Stimulated activated CD8-positive, alpha-beta memory T cell treated with anti-CD3 and anti-CD28 coated beads, Interleukin-12 subunit alpha, Interleukin-12 subunit beta, amount 100 ng/mL, for 24 hours (primary cell): ENCODE measurements at regions not wholly inside any gene's neighbourhood (a gene's known extent, or its start where the extent isn't known, plus 50 kb on each side); places are given as distances from the start of the nearest gene placed in this dataset.

Source experiments
- DNase-seq: peaks from one replicate; pipeline ENCODE4 v3.0.0-alpha.2; 2020; ENCODE audit errors: extremely low read depth

DNA sequence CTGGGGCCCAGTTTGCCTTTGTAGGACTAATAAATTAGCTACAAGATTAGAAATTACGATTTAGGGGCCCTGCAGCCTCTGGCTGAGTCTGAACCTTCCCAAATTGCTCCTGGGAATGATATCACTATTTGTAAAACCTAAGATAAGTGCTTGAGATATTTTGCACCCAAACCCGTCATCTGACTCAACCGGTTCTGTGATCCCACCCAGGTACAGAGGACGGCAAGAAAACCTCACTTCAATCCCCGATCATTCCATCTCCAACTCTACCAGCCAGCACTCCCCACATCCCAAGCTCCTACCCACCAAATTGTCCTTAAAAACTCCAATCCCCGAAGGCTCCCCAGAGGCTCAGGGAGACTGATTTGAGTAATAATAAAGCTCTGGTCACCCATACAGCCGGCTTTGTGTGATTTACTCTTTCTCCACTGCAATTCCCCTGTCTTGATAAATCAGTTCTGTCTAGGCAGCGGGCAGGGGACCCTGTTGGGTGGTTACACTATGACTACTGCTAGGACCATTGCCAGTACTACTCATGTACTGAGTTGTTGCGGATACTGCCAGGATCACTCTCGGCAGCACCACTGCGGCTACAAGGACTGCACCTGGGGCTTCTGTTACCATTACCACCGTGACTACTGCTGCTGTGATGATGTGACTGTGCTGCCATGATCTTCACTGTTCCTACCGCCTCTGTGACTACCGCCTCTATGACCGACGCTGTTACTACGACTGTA lies 73.1 kb downstream of the IRF8 start:
- DNase-seq = no peak

DNA sequence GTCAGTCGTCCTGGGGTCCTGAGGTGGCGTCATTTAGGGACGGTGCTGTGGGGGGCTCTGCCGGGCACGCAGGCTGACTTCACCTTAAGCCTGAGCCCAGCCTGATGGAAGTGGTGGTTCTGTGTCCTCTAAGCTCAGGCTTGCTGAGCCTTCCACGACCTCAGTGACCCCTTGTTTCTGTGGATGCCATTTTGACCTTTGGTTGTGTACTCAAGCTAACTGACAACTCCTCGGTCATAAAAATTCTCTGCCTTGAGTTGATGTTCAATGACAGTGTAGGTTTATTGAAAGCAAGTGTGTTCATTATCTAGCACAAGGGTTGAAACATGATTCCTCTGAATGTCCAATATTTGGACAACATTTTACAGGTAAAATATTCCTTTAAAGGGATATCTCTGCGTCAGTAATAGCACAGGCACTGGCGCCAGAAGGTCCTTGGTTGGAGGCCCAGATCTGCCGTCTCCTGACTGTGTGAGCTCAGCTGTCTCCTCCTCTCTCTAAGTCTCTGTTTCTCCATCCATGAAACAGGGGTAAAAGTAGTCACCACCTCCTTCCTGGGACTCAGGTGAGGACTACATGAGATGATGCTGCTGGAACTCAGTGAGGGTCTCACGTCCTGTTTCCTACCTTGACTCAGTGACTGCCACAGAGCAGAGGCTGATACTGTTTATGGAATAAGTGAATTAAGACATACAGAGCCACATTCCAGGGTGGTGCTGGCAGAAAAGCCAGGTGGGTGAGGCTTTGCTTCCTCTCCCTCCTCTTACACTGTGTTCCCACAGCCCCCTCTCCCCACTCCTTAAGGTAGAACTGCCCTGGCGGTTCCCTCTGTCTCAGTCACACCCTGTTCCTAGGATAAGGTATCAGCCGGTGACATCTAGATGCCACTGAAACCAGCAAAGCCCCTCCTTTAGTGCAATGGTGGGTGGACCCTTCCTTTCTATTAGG lies 75.7 kb downstream of the IRF8 start:
- no peak for DNase-seq

DNA sequence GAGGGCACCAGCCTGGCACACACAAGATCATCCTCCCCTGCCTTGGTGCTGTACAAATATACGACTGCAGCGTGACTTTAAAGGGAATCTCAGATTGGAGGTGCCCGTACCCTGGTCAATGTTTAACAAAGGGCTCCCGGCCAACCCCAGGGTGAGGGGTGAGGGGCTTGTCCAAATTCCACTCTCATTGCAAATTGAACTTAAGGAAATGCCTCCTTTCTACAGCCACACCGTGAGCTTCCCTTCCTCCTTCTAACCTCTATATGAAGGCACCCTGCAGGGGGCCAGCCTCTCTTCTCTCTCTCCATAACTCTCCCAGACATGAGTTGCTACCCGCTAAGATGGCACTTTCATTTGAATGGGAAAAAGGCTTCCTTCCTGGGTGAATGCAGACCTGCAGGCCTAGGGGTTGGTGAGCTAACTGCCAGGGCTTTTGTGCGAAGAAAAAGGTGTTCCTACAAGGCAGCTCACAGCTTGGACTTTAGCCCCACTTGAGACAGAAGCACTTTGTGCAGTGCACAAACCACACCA lies 76.6 kb downstream of the IRF8 start:
- DNase-seq = no peak

DNA sequence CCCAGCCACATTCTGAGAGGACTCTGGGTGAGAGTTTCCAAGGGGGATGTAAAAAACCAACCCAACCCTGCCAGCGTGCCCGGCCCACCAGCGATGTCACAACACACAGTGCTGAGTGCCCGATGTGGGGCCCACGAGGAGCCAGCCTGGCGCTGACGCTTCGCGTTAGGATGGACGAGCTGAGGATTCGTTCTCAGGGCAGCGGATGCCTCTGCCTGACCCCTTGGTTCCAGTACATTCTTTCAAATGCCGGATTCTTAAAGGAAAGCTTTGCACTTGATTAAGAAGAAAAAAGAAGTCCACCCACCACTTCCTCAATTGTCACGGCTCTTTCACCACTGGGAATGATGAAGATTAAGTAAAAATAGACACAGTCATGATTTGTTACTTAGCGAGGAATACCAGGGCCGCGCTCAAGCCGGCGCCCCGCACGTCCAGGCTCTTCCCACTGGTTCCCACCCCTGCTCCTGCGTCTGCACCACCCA lies 79.4 kb downstream of the IRF8 start:
- no peak for DNase-seq

DNA sequence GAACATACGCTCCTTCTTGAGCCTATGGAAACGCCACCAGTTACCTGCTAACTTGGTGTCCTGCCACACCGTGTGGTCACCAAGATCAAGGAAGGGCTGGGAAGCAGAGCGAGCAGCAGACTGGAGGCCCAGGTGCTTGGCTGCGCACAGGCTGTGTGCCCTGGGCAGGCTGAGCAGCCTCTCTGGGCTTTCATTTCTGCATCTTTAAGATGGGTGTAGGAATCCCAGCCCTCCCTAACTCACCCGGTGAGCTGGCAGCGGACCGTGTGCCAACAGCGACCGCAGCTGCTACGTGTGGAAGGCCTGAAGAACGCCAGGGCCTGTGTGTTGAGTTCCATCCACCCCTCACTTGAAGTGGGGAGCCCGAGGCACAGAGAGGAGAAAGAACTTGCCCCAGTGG lies 80.0 kb downstream of the IRF8 start:
- no peak for DNase-seq

DNA sequence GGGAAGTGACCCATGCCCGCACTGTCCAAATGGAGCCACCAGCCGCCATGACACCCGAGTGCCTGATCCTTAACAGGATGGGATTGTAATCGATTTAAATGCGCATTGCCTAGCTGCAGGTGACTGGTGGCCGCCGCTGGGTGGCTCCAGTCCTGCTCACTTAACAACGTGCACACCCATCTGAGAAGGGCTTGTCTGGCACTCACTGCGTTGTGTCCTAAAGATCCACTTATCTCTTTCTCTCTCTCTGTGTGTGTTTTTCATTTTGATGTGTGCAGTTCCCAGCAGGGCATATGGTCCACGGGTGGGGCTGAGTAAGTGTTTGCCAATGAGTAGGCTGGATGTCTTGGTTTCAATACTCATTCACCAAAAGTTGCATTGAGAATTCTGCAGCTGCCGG lies 80.6 kb downstream of the IRF8 start:
- no peak for DNase-seq

DNA sequence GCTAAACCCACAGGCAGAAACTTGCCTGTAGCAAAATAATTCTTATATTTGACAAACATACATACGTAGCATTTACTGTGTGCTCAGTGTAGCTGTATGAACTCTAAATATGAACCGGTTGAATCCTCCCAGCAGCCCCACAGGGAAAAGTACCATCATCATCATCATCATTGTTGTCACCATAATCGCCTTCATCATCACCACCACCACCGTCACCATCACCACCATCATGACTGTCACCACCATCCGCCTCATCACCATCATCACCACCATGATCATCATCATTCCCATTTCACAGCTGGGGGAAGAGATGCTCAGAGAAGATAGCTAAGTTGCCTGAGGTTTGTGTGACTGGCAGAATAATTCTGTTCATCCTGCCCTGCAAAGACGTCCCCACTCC lies 81.7 kb downstream of the IRF8 start:
- DNase-seq = no peak

DNA sequence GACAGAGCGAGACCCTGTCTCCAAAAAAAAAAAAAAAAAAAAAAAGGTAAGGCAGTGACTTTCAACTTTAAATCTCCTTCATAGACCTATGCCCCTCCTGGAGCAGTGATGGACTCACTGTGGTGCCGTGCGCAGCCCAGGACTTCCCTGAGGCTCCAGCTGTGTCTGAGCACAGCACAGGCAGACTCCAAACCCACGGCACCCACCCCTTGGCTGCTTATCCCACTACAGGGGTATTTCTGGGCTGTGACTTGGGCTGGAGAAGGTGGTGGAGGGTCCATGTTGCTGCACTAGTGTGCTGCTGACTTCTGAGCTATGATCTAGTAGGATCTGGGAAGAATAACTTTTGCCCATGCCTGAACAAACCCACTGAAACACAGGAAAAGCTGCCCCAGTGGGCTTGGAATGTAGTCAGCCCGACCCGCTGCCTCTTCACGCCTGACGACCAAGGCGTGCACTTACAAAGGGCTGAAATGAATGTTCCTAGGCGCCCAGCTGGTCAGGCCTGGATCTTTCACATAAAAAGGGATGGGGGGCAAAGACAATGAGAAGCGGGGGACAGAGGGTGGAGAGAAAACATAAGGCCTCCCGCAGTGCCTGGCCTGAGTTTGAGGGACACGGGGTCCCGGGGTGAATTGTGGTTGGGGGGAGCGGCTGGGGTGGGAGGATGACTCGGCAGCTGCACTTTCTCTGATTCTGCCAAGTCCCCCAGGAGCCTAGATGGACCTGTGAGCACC lies 83.0 kb downstream of the IRF8 start:
- DNase-seq = no peak

DNA sequence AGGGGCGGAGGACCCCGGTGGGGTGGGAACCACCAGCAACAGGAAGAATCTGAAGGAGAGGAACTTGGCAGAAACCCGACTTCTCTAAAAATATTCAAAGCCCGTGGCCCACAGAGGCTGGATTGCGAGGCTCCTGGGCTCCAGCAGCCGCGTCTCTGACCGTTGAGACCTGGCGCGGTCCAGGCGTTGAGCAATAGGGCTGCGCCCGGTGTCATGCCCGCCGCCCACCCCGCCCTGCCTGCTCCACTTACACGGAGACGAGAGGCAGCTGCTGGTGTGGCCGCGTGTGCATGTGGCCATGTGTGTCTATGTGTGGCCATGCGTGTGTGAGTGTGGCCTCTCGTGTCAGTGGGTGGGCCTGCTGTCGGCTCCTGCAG lies 83.6 kb downstream of the IRF8 start:
- DNase-seq = no peak

DNA sequence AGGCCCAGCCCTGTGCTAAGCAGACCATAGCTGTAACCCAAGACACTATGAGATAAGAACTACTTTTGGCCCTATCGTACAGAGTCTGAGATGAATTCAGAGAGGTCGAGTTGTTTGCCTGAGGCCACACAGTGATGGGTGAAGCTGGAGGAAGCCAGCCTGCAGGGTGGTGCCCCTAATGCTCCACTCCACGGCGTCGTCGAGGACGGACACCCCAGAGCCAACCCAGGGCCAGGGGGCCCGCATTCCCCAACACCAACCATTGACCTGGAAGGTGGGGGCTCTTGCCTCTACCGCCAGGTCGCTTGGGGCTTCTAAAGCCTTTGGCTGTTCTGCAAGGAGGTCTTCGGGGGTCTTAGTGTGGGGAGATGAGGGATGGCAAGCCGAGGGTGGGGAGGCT lies 84.1 kb downstream of the IRF8 start:
- no peak for DNase-seq

DNA sequence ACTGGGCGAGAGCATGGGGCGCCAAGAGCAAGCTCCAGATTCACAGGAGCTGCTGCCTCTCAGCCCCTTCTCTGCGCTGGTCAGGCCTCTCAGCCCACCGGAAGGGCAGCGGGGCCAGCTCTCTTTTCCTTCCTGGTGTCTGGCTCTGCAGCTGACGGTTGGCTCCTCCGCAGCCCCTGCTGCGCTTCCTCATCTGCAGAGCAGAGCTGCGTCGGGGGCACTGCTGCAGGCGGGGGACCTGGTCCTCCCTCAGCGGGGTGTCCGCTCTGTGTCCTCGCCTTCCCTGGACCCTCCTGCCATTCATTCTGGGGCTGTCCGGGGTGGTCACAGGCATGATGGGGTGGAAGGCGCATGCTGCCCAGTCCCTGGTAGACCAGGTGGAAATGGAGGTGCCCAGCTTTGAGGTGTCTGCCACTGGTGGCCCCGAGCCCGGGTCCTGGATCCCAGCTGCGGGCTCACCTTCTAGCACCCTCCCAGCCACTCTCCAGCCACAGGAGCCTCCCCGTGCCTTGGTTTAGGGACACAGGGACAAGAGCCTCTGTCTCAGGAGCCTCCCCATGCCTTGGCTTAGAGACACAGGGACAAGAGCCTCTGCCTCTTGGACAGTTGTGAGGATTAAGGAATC lies 84.8 kb downstream of the IRF8 start:
- no peak for DNase-seq

DNA sequence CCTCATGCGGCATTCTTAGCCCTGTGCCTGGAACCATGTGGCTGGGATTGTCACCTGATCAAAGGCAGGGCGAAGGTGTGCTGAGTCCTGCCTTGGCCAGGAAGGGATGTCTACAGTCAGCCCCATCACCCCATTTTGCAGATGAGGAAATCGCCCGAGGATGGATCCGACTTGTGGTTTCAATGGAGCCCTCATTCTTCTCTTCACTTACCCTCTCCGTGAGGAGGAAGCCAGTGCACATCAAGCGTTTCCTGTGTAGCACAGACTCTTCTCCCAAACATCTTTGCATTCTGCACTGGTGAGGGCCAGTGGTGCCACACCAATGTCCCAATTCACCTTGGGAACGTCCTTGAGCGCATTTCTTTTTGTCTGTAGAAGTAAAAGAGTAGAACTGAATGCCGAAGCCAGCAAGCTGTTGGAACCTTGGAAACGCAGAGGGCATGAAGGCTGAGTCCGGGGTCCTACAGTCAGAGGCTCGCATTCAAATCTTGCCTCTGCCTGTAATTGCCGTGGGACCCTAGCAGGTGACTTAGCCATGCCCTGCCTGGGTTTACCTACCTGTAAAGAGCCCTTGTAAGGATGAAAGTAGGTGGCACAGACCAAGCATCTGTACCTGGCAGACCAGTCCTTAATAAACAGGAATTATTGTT lies 85.4 kb downstream of the IRF8 start:
- DNase-seq = no peak

DNA sequence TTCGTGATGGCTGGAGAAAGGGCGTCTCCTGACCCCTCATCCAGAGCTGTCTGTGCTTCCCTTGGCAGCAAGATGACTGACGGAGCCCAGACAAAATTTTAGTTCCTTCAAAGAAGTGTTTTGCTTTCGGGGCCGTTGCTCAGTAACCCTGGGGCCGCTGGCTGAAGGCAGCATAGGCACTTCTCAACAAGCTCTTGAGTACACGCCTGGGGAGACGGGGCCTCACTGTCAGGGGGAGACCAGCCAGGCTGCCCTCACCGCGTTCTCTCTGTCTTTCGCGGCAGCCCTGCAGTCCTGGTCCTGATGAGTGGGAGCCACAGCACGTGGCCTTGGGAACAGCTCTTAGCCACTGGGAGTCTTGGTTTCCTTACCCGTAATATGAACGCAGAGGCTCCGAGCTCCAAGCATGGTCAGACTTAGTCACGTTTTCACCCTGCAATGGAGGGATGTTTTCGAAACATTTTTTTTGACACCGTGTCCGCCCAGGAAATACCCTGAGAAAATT lies 86.0 kb downstream of the IRF8 start:
- no peak for DNase-seq

DNA sequence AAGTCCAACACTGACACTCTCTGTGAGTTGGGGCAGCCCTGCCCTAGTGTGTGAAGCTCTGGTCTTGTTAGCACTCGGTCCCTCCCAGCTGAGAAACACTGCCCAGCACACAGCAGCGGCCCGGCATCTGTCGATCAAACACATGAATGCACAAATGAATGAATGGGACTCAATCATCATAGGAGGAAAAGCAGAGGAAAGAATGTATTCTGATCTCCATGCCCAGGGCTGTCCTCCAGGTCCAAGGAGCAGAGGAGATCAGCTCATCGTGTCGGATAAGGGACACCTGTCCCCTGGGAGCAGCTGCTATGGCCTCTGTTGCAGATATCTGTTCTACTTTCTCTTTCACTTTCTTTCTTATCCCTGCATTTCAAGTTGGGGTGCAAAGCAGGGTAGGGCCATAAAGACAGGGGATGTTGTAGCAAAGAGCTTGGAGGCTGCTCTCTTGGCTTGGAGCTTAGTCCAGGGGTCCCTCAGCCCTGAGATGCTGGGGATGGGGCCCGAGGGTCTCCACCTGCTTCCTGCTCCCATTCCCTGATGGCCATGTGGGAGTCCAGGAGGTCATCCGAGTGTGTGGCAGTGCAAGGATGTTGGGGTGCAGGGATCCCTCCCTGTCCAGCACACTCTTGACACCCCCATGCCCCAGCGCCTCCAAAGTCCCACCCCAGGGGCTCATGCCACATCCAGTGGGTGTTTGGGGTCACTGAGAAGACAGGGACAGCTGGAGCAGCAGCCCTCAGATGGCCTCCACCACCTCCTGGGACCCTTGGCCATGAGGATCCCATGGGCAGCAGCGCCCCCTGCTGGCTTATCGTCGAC lies 88.2 kb downstream of the IRF8 start:
- DNase-seq = no peak

DNA sequence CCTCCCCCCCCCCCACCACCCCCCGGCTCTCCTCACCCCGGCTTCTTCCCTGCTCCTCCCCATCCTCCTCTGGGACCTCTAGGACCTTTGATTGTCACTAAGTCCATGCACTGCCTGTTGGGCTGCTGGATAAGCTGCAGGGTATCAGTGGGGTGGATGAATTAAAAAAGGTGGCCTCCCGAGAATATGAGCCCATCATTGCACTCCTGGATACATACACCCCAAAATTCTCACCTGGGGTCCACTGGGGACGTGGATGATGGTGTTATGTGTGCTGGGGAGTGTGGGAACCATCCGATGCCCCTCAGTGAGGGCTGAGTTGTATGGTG lies 88.8 kb downstream of the IRF8 start:
- DNase-seq = no peak

DNA sequence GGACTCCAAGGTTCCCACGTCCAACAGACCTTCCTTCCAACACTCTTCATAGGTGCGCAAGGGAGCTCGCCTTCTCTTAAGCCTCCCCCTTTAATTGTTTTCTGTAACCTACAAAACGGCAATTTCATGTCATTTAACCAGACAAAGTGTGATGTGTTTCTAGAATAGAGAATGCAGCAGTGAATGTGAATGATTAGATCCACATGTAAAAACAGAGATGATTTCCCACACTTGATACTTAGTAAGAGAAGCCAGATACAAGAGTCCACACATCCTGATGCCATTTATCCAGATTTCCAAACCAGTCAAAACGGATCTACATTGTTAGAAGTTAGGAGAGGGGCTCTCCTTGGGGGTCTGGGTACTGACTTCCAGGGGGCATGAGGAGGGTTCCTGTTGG lies 89.3 kb downstream of the IRF8 start:
- DNase-seq = no peak

DNA sequence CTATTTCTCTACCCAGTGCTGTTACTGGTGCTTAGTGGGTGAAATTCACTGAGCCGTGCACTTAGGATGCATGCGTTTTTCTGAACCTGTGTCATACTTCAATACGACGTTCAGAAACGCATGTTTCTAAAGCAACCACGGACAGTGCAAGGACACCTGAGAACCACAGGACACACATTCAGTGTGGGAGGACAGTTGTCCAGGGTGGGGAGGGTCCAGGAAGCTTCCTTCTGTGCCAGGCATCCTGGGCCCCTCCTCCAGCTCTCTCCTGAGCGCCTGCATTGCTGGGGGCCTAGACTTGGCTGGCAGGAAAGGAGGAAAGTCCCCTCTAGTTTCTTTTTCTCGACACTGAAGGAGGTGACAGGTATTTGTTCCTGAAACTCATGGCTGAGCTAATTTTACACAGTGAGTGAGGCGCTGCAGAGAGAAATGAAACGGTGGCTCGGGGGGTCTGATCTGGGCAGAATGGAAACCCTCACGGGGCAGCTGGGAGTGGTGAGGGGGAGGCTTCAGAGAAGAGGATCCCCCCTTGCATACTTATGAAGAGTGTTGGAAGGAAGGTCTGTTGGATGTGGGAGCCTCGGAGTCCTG lies 89.9 kb downstream of the IRF8 start:
- DNase-seq = no peak

DNA sequence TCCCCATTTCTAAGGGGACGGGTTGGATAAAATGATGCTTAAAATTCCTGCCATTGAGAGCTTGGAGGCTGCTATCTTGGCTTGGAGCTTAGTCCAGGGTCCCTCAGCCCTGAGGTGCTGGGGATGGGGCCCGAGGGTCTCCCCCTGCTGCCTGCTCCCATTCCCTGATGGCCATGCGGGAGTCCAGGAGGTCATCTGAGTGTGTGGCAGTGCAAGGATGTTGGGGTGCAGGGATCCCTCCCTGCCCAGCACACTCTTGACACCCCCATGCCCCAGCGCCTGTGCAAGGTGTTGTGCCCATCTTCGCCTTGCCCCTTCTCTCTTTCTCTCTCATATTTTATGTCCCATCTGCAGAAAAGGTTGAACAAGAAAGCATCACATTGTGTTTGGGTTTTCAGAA lies 90.4 kb downstream of the IRF8 start:
- DNase-seq = no peak

DNA sequence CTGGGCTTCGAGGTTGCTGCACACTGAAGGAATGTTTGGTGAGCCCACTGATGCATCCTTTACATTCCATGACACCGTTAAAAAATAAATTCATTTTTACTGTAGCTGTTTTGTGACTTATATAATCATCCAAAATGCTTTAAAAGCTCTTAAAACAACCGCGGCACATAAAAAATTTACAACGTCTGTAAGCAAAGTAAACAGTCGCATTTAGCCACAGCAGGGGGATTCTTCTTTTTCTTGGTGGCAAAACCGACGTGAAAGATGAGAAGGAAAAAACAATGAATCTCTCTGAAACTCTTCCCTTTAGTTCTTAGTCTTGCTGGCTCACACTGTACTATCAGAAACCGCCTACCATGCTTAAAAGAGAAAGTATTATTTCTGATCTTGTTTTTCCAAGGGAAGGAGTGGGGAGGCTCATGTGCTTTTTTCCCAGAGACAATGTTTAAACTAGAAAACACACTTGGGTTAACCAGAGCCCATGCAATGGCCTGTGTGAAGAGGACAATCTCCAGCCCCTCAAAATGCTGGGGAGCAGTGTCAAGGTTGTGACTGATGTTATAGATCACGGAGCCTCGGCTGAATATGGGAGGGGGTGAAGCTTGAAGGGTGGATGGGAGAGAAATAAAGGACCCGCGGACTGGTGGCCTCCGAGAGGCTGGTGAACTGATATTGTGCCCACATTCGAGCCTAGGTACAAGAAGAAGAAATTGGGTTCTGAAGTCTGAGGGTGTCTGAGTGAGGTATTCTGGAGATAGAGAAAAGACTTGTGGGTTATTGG lies 91.1 kb downstream of the IRF8 start:
- no peak for DNase-seq
